ENCODE measurements at regions not wholly inside any gene's neighbourhood (a gene's known extent, or its start where the extent isn't known, plus 50 kb on each side); places are given as distances from the start of the nearest gene placed in this dataset.

- no peaks in the 10 kb centered on the region for H3K4me1 Mint-ChIP-seq (ENCODE audit: low read depth)
- peaks cover 7% of the 10 kb centered on the region for H3K9me3 Mint-ChIP-seq
- CTCF ChIA-PET: no interaction called here
- intact Hi-C loops (cut with micrococcal nuclease): no loop called here
- no peaks in the 10 kb centered on the region for H3K27me3 Mint-ChIP-seq (ENCODE audit: low read depth)
- no peak for DNase-seq
- no peaks in the 10 kb centered on the region for H3K36me3 Mint-ChIP-seq (ENCODE audit: low read depth)
- no peak overlapping the region for H3K4me3 Mint-ChIP-seq
- H3K27ac Mint-ChIP-seq: no peak overlapping the region
These were observed 825.6 kb upstream of the INTU start for GRCh38 chr4:126807132-126807531.

- H3K4me3 Mint-ChIP-seq: no peak overlapping the region
- intact Hi-C loops (cut with micrococcal nuclease): no loop called here
- H3K9me3 Mint-ChIP-seq: peaks cover 9% of the 10 kb centered on the region
- DNase-seq: no peak
- H3K27ac Mint-ChIP-seq: no peak overlapping the region
- H3K4me1 Mint-ChIP-seq (ENCODE audit: low read depth): no peaks in the 10 kb centered on the region
- H3K36me3 Mint-ChIP-seq (ENCODE audit: low read depth): no peaks in the 10 kb centered on the region
- H3K27me3 Mint-ChIP-seq (ENCODE audit: low read depth): no peaks in the 10 kb centered on the region
- CTCF ChIA-PET: no interaction called here
These were observed 820.7 kb upstream of the INTU start for GRCh38 chr4:126812076-126812475.

GRCh38 chr4:126820631-126821030, 812.1 kb upstream of the INTU start:
- Mint-ChIP-seq H3K36me3 (ENCODE audit: low read depth) (no peaks in the 10 kb centered on the region), H3K27ac (no peak overlapping the region), H3K4me3 (no peak overlapping the region), H3K9me3 (peaks cover 1% of the 10 kb centered on the region), H3K4me1 (ENCODE audit: low read depth) (no peaks in the 10 kb centered on the region), H3K27me3 (ENCODE audit: low read depth) (no peaks in the 10 kb centered on the region)
- intact Hi-C loops (cut with micrococcal nuclease): no loop called here
- no peak for DNase-seq
- CTCF ChIA-PET: no interaction called here

GRCh38 chr4:126821152-126821551, 811.6 kb upstream of the INTU start:
- H3K9me3 Mint-ChIP-seq: peaks cover 1% of the 10 kb centered on the region
- no peaks in the 10 kb centered on the region for H3K4me1 Mint-ChIP-seq (ENCODE audit: low read depth)
- intact Hi-C loops (cut with micrococcal nuclease): no loop called here
- H3K4me3 Mint-ChIP-seq: no peak overlapping the region
- H3K36me3 Mint-ChIP-seq (ENCODE audit: low read depth): no peaks in the 10 kb centered on the region
- no peaks in the 10 kb centered on the region for H3K27me3 Mint-ChIP-seq (ENCODE audit: low read depth)
- H3K27ac Mint-ChIP-seq: no peak overlapping the region
- no peak for DNase-seq
- CTCF ChIA-PET: no interaction called here

DNA sequence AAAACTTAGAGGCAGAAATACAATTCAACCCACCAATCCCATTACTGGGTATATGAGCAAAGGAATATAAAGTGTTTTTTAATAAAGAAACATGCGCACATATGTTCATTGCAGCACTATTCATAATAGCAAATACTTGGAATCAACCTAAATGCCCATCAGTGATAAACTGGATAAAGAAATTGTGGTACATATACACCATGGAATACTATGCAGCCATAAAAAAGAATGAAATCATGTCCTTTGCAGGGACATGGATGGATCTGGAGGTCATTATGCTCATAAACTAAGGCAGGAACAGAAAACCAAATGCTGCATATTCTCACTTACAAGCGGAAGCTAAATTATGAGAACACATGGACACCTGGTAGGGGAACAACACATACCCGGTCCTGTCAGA, 807.7 kb upstream of the INTU start:
- Mint-ChIP-seq H3K9me3 (peaks cover 4% of the 10 kb centered on the region), H3K4me1 (ENCODE audit: low read depth) (no peaks in the 10 kb centered on the region), H3K36me3 (ENCODE audit: low read depth) (no peaks in the 10 kb centered on the region), H3K27ac (no peak overlapping the region), H3K27me3 (ENCODE audit: low read depth) (no peaks in the 10 kb centered on the region), H3K4me3 (no peak overlapping the region)
- CTCF ChIA-PET: no interaction called here
- intact Hi-C loops (cut with micrococcal nuclease): no loop called here
- no peak for DNase-seq

DNA sequence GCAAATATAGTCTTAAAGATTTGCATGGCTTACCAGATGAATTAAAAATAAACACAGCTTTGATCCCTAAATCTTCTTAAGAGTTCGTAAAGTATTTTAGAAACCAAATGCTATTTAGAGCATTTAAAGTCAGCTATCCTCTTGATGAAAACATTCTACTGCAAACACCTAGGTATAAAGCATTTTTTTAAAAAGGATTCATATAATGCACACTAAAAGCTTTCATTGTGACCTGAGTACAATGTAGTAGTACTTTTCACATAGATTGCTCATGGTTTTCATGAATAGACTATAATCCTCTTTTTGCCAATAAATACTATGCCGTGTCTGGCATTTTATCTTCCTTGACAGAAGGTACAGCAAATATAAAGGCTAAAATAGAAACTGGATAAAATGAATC, 805.1 kb upstream of the INTU start:
- Mint-ChIP-seq H3K27ac (no peak overlapping the region), H3K36me3 (ENCODE audit: low read depth) (no peaks in the 10 kb centered on the region), H3K4me3 (no peak overlapping the region), H3K27me3 (ENCODE audit: low read depth) (no peaks in the 10 kb centered on the region), H3K9me3 (peaks cover 6% of the 10 kb centered on the region), H3K4me1 (ENCODE audit: low read depth) (no peaks in the 10 kb centered on the region)
- intact Hi-C loops (cut with micrococcal nuclease): no loop called here
- no peak for DNase-seq
- CTCF ChIA-PET: no interaction called here

DNA sequence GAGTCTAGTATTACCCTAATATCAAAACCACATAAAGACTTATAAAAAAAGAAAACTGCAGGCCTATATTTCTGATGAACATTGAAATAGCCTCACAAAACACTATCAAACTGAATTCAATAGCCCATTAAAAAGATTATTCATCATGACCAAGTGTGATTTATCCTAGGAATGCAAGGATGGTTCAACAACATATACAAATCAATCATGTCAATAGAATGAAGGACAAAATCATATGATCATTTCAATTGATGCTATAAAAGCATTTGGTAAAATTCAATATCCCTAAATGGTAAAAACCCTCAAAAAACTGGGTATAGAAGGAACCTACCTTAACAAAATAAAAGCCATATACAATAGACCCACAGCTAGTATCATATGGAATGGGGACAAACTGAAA, 797.9 kb upstream of the INTU start:
- intact Hi-C loops (cut with micrococcal nuclease): no loop called here

GRCh38 chr4:126838941-126839679, 793.6 kb upstream of the INTU start:
- H3K9me3 Mint-ChIP-seq: peaks cover 8% of the 10 kb centered on the region
- no peaks in the 10 kb centered on the region for H3K36me3 Mint-ChIP-seq (ENCODE audit: low read depth)
- H3K4me1 Mint-ChIP-seq (ENCODE audit: low read depth): no peaks in the 10 kb centered on the region
- intact Hi-C loops (cut with micrococcal nuclease): no loop called here
- H3K27me3 Mint-ChIP-seq (ENCODE audit: low read depth): no peaks in the 10 kb centered on the region
- no peak for DNase-seq
- H3K4me3 Mint-ChIP-seq: no peak overlapping the region
- H3K27ac Mint-ChIP-seq: no peak overlapping the region
- CTCF ChIA-PET: no interaction called here

More for the DNA sequence above, 797.9 kb upstream of the INTU start:
- Mint-ChIP-seq H3K36me3 (ENCODE audit: low read depth) (no peaks in the 10 kb centered on the region), H3K4me1 (ENCODE audit: low read depth) (no peaks in the 10 kb centered on the region), H3K27me3 (ENCODE audit: low read depth) (no peaks in the 10 kb centered on the region), H3K9me3 (peaks cover 16% of the 10 kb centered on the region), H3K4me3 (no peak overlapping the region), H3K27ac (no peak overlapping the region)
- DNase-seq: no peak
- CTCF ChIA-PET: no interaction called here

DNA sequence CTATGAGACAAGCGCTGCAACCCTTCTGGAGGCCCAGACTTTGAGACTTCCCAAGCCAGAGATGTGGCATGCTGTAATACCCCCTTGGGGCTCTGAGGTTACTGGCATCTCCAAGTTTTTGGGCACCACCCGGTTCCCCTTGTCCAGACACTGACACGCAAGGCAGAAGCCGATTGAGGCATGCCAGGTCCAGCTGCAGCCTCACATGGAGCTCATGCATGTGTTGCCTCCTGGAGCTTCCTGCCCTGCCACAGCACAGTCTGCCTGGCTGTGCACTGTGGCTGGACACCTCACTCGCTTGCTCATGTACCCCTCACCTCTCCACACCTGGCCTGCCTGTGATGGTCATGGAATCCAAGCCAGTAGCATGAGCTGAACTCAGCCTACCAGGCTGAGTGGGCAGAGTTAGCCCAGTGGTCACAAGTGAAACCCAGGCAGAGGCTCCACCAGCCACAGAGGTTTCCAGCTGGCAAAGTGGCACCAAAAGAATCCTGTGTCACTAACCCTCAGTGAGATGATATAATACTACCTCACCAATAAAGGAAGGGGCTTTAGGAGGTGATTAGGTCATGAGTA, 789.2 kb upstream of the INTU start:
- intact Hi-C loops (cut with micrococcal nuclease): no loop called here
- DNase-seq: no peak

DNA sequence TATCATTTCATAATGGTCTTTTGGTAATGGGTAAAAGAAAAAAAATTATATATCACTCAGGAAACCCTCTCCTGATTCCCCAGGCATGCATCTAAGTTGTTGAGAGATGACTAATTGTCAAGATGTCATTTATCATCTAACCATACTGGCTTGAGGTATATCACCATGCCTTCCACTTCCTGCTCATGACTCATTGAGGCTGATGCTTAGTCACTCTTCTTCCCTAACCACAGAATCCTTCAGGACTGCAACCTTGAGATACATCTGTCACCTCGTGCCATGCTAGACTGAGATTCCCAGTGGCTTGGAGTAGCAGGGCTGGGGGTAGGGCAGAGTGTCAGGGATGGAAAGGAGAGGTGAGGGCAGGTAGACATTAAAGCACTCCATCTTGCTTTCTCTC, 782.5 kb upstream of the INTU start:
- no peak overlapping the region for H3K4me3 Mint-ChIP-seq
- H3K27ac Mint-ChIP-seq: no peak overlapping the region
- DNase-seq: no peak
- no peaks in the 10 kb centered on the region for H3K36me3 Mint-ChIP-seq (ENCODE audit: low read depth)
- peaks cover 4% of the 10 kb centered on the region for H3K9me3 Mint-ChIP-seq
- no peaks in the 10 kb centered on the region for H3K27me3 Mint-ChIP-seq (ENCODE audit: low read depth)
- H3K4me1 Mint-ChIP-seq (ENCODE audit: low read depth): no peaks in the 10 kb centered on the region
- intact Hi-C loops (cut with micrococcal nuclease): no loop called here
- CTCF ChIA-PET: no interaction called here

More for the DNA sequence above, 789.2 kb upstream of the INTU start:
- Mint-ChIP-seq H3K36me3 (ENCODE audit: low read depth) (no peaks in the 10 kb centered on the region), H3K9me3 (peaks cover 7% of the 10 kb centered on the region), H3K4me3 (no peak overlapping the region), H3K27me3 (ENCODE audit: low read depth) (no peaks in the 10 kb centered on the region), H3K4me1 (ENCODE audit: low read depth) (no peaks in the 10 kb centered on the region), H3K27ac (no peak overlapping the region)
- CTCF ChIA-PET: no interaction called here

DNA sequence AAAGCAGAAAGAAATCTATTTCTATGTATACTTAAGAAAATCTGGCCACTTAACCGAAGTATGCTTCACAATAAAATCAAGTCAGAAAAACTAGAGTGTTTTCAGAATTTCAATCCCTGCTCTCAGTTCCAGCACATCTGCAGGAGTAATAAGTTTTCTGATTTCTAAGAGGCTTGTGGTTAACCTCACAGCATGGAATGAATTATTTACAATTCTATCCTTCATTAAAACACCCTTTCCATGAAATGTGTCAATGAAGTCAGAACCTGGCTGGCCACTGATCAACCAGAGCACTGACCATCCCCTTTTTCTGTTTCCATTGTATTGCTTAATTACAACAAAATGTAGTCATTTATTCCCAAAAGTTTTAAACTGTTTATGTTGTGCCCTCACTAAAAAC, 781.4 kb upstream of the INTU start:
- H3K4me3 Mint-ChIP-seq: no peak overlapping the region
- CTCF ChIA-PET: no interaction called here
- intact Hi-C loops (cut with micrococcal nuclease): no loop called here
- DNase-seq: no peak
- H3K4me1 Mint-ChIP-seq (ENCODE audit: low read depth): no peaks in the 10 kb centered on the region
- peaks cover 1% of the 10 kb centered on the region for H3K9me3 Mint-ChIP-seq
- H3K27me3 Mint-ChIP-seq (ENCODE audit: low read depth): no peaks in the 10 kb centered on the region
- H3K27ac Mint-ChIP-seq: no peak overlapping the region
- H3K36me3 Mint-ChIP-seq (ENCODE audit: low read depth): no peaks in the 10 kb centered on the region

DNA sequence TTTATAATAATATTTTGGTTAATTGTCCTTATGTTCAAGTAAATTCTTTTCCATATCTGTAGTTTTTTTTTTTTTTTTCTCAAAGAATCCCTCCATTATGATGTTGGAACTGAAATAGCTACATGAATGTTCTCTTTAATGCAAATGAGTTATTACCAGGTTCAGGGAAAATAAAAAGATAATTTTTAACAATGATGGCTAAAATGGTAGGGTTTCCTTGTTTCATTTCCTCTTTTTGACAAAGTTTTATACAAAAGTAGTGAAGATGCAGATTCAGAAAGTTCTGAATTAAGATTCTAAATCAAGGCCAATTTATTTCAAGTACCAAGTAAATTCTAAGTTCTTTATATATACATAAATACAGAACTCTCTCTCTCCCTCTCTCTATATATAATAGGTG, 779.0 kb upstream of the INTU start:
- Mint-ChIP-seq H3K9me3 (peaks cover under 1% of the 10 kb centered on the region), H3K27ac (no peak overlapping the region), H3K36me3 (ENCODE audit: low read depth) (no peaks in the 10 kb centered on the region), H3K4me1 (ENCODE audit: low read depth) (no peaks in the 10 kb centered on the region), H3K27me3 (ENCODE audit: low read depth) (no peaks in the 10 kb centered on the region), H3K4me3 (no peak overlapping the region)
- CTCF ChIA-PET: no interaction called here
- intact Hi-C loops (cut with micrococcal nuclease): no loop called here
- no peak for DNase-seq

DNA sequence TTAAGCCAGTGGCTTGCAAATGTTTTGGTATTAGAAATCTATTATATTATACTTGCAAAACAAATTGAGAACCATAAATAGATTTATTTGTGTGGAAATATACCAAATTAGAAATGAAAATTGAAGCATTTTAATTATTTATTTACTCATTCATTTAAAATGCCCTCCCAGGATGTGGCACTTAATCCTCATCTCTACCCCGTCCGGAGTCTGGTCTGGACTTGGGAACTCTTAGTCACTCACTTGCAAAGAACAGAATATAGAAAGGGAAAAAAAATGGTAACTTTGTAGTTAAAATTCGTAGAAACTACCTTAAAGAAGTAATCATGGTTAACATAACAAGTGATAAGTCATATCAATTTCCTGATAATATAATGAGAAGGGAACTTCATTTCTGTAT, 775.9 kb upstream of the INTU start:
- Mint-ChIP-seq H3K4me3 (no peak overlapping the region), H3K27me3 (ENCODE audit: low read depth) (no peaks in the 10 kb centered on the region), H3K9me3 (peaks cover 10% of the 10 kb centered on the region), H3K36me3 (ENCODE audit: low read depth) (no peaks in the 10 kb centered on the region), H3K27ac (no peak overlapping the region), H3K4me1 (ENCODE audit: low read depth) (no peaks in the 10 kb centered on the region)
- intact Hi-C loops (cut with micrococcal nuclease): no loop called here
- CTCF ChIA-PET: no interaction called here
- DNase-seq: no peak
